ENCODE measurements at regions not wholly inside any gene's neighbourhood (a gene's known extent, or its start where the extent isn't known, plus 50 kb on each side); places are given as distances from the start of the nearest gene placed in this dataset.
"Not testable (repeated sequence)": the region's sequence is repeated elsewhere in the genome, so short reads cannot be mapped to it uniquely, and the experiment has no call there.

DNA sequence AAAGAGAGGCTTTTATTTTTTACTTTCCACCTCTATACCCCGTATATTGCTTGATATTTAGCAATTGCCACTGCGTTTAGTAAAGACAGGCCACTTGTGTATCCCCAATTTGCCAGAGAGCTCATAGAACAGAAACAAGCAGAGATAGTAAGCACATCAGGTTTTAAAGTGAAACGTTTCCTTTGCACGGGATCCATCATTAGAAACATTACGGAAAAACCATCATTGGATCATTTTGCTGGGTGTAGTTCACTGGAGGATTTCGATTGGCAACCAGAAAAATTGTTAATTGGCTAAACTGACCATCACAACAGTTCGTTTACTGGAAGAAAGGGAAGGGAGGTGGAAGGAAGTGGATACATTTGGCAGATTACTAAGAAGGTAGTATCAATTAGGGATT, 149.4 kb upstream of the STK32A start:
- DNase-seq, result no peak

GRCh38 chr5:147092044-147092443, 142.8 kb upstream of the STK32A start:
- DNase-seq, result no peak

GRCh38 chr5:147093138-147093537, 141.7 kb upstream of the STK32A start:
- DNase-seq, result no peak

GRCh38 chr5:147095740-147096139, 139.1 kb upstream of the STK32A start:
- DNase-seq, result no peak

GRCh38 chr5:147098233-147098790, 136.5 kb upstream of the STK32A start:
- DNase-seq, result peak; percentile 37

- no peak for DNase-seq
Measured at GRCh38 chr5:147101659-147102369, 133.0 kb upstream of the STK32A start.

GRCh38 chr5:147112899-147113298, 121.9 kb upstream of the STK32A start:
- DNase-seq, result no peak

DNA sequence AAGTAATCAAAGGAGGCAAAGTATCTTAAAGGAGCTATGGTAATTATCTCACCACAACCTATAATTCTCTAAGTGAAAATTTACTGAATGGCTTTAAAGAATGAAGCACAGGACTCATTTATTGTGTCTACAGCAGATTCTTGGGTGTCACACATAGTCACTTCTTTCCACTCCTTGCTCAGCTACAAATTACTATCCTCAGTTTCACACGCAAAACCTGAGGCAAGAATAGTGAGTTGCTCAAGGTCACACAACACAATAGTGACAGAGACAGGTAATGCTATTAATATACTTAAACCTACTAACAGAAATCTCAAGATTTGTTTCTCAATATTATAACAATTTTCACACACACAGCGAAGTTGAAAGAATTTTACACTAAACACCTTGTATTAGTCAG, 120.9 kb upstream of the STK32A start:
- no peak for DNase-seq

- not testable (repeated sequence) for DNase-seq
Measured at GRCh38 chr5:147139759-147140158, 95.1 kb upstream of the STK32A start.

DNA sequence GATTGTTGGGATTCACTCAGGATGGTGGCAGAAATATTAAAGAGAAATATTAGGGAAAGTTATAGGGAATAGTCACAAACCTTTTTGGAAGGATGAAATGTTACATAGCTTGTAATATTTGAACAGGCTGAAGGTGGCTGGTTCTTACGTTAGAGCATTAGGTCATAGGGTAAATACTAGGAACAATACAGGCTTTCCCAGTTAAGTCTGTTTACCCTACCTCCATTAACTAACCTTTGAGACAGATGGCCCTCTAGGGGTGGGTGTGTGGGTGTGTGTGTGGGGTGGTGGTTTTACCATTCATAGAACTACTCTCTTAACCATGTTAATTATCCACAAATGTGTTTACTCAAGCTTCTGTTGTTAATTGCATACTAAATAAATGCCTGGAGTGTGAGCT, 94.3 kb upstream of the STK32A start:
- no peak for DNase-seq

GRCh38 chr5:147141580-147141979, 93.2 kb upstream of the STK32A start:
- DNase-seq, result not testable (repeated sequence)

DNA sequence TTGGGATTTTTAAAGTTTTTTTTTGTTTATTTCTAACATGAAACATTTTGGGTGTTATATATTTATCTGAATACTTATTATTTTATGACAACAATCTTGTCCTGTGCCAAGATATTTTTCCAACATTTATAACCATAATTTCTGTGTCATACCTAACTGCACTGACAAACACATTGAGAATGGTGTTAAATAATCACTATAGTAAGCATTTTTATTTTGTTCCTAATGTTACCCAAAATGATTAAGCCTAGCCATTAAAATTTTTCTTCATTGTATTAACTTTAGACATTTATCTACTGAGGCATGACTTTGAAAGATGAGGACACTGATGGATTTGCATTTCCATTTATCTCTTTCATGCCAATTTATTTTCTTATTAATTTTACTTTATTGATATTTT, 91.6 kb upstream of the STK32A start:
- no peak for DNase-seq

DNA sequence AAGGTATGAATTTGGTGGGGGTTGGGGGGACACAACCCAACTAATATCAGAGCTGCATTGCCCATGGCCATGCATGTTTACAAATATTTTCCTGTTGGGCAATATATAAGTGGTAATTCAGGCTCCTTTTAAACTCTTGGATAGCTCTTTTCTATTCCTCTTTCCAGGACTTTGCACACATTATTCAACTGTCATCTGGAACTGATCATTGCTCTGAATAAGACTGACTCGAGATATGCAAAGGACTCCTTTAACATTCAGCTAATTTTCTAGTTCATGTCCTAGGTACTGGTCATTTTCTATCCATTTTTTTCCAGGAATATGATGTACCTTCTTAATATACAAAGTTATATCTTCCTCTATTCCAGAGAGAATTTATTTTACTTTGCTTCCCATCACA, 89.5 kb upstream of the STK32A start:
- DNase-seq, result no peak

GRCh38 chr5:147148715-147149114, 86.1 kb upstream of the STK32A start:
- no peak for DNase-seq

GRCh38 chr5:147152086-147152485, 82.7 kb upstream of the STK32A start:
- DNase-seq, result no peak

DNA sequence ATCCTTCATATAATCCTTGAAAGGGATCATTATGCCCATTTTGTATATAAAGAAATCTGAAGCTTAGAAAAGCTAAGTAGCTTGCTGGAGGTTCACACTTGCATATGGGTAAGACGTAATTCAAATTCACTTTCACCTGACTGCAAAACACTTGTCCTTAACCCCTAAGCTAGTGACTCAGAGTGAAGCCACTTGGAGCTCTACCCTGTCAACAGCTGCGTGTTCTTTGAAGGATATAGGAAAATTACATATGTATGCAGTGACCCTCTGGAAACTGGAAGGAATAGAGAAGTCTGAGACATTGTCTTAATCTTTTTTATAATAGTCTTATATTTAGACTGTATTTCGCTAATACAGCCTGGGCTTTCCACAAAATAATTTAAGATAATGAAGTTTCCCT, 80.0 kb upstream of the STK32A start:
- no peak for DNase-seq

GRCh38 chr5:147156012-147156411, 78.8 kb upstream of the STK32A start:
- no peak for DNase-seq

DNA sequence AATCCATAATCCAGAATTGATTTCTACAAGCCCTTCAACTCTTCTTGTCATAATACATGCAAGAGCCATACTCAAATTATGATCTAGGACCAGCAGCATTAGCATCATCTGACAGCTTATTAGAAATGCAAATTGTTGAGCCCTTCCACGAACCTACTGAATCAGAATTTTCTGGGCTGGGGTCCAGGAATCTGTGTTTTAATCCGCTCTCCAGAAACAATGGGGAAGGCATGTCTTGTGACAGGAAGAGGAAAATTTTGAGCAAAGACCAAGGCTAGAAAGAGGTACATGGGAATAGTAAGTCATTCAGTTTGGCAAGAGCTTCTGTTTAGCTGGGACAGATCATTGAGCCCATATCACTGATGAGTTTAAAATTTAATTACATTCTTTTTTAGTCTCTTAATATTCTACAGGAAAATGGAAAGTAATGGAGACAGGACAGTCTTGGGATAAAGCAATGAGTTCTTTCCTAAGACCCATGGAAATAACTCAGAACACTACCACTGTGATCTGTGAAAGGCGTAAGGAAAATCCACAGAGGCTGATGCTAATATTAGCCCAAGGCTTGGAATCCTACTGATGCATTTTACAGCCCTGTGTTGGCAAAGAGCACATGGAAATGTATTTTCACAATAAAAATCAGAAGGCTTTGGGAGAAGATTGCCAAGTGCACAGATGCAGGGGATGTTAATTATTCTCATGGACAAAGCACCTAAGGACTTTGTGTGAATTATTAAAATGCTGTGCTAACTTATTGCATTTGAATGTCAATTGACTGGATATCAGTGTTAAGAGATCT, 73.7 kb upstream of the STK32A start:
- no peak for DNase-seq

DNA sequence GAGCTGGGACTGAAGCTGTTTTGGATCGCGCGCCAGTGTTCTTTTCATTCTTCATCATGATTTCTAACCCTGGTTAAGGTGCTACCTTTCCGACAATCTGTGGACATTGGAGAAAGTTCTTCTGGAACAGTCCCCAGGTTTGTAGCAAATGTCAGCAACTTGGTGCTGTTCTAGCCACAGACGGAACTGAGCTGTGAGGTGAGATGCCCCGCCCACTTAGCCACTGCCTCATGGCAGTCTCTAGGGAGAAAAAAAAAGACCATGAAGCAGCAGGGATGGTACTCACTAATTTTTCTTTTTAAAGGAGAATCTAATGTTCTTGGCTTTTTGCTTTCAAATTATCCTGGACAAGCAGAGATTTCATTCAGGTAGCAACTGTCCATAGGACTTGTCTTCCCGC, 72.1 kb upstream of the STK32A start:
- no peak for DNase-seq

DNA sequence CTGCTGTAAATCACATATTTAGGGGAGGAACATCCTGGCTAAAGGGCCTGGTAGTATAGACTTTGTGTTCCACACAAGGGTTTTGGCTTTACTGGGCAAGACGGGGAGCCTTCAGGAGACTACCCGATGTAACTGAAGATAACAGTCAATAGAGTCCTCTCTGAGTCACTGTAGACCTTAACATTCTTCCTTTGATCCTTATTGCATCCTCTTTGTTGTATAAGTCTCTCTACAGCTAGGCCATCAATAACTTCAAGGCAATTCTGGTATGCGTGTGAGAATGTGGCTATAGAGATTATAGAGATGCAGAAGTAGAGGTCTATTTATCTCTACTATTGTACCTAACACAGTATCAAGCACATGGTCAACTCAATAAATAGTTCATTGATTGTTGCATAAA, 67.3 kb upstream of the STK32A start:
- DNase-seq, result no peak

DNA sequence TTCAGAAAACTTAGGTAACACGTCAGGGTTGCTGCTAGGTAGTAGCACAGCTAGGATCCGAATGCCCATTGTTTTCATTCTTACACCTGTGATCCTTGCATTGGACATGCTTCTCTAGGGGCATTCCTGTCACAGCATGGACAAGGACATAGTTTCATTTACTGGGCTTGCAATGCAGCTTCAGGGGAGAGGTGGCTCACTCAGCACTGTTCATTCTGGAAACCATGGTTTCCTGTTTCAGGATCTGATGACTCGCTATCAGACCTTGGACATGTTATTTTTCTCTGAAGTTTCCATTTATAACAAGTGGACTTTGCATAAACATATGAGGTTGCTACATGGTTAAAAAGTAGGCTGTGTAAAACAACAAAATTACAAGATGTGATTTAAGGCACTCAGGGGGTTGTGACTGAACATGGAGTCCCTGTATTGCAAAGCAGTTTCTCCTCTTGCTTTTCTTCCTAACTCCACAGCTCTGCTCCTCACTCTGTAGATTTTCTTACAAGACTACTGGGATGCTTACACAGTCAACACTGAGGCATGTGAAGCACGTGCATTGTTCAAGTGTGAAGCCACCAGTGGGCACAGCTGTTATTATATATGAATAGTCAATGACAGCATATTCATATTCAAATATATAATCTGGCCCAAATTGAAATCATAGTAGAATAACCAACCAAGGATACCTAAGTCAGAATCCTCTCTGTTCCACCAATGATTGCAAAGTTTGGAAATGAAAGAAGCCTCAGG, 66.1 kb upstream of the STK32A start:
- DNase-seq, result no peak

GRCh38 chr5:147169399-147169798, 65.4 kb upstream of the STK32A start:
- DNase-seq, result no peak

DNA sequence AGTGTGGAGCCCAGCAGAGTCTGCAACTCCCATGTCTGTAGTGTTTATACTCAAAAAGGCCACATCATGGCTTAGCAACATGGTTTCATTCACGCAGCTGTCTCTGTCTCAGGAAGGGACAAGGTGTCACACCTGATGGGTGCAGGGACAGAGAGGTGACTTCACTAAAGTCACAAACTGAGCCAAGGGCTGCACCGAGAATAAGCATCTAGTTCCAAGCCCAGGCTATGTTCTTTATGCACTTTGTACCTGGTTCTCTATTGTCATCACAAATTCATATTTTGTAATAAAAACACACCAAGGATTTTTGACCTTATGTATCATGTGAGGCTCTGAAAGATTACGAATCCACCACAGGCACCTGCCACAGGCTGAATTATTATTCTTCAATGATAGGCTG, 64.9 kb upstream of the STK32A start:
- DNase-seq, result no peak

DNA sequence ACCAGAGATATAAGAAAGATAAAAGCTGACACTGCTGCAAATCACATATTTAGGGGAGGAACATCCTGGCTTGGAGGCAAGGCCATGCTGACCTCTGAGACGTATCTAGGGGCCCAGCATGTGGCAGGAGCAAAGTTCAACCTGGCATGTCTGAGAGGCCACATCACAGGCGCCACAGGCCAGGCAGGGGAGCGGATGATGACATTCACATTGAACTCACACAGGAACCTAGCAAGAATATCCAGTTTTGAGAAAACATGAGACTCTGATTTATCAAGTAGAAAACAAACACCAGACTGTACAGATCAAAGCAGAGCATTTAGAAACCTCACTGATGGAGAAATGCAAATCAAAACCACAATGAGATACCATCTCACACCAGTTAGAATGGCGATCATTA, 64.2 kb upstream of the STK32A start:
- DNase-seq, result no peak

Data from NCI-H1105 (cell line).